ENCODE measurements at regions not wholly inside any gene's neighbourhood (a gene's known extent, or its start where the extent isn't known, plus 50 kb on each side); places are given as distances from the start of the nearest gene placed in this dataset.

- H2AK5ac ChIP-seq (ENCODE audit: insufficient read length, low read length) = no peak overlapping the region
- no peak overlapping the region for H3K9ac ChIP-seq (ENCODE audit: extremely low read depth, insufficient read length, low read length)
- no peak for DNase-seq
- no peak overlapping the region for H2BK20ac ChIP-seq (ENCODE audit: low read depth, low read length, poor library complexity, severe bottlenecking)
- H3K18ac ChIP-seq (ENCODE audit: insufficient read length, low read depth, low read length) = no peak overlapping the region
- no peaks in the 10 kb centered on the region for H3K79me2 ChIP-seq (ENCODE audit: insufficient read depth, low read length)
- H3K14ac ChIP-seq (ENCODE audit: insufficient read depth, low read length) = no peak overlapping the region
- no peak overlapping the region for H2BK120ac ChIP-seq (ENCODE audit: low read depth, low read length, poor library complexity, severe bottlenecking)
- no peaks in the 10 kb centered on the region for H3K79me1 ChIP-seq (ENCODE audit: insufficient read depth, low read depth, low read length, poor library complexity, severe bottlenecking)
- peaks cover 3% of the 10 kb centered on the region; the same call in 1 of the 2 replicates for H3K27me3 Mint-ChIP-seq (ENCODE audit: low read depth)
- H3K4ac ChIP-seq (ENCODE audit: low read depth, low read length) = no peak overlapping the region
- H3K27me3 ChIP-seq (ENCODE audit: insufficient read depth, low read length) = no peaks in the 10 kb centered on the region
- H3K56ac ChIP-seq (ENCODE audit: insufficient read length, low read depth, low read length) = no peak overlapping the region
- H3K27ac ChIP-seq (ENCODE audit: insufficient read length, low read depth, low read length) = no peak overlapping the region
- no peaks in the 10 kb centered on the region for H3K9me3 ChIP-seq (ENCODE audit: control insufficient read depth, low read depth, low read length)
- H4K5ac ChIP-seq (ENCODE audit: insufficient read length, low read depth, low read length) = no peak overlapping the region
- H3K4me1 Mint-ChIP-seq = no peaks in the 10 kb centered on the region
- H3K27ac Mint-ChIP-seq = no peak overlapping the region
- no peak overlapping the region for H2AFZ ChIP-seq (ENCODE audit: low read length)
- H3K4me2 ChIP-seq (ENCODE audit: insufficient read depth, insufficient read length, low read length) = no peak overlapping the region
- H3K4me1 ChIP-seq (ENCODE audit: insufficient read depth, low read length) = no peaks in the 10 kb centered on the region
- H2BK5ac ChIP-seq (ENCODE audit: insufficient read length, low read length) = no peak overlapping the region
- no CpG with 5 or more reads among the region's 2 CpGs for WGBS (ENCODE audit: extremely low coverage, insufficient read length, low lambda C conversion rate)
- no peak overlapping the region for H2BK15ac ChIP-seq (ENCODE audit: low read depth, low read length)
- H3K36me3 Mint-ChIP-seq (ENCODE audit: insufficient read depth in 1 of 3, low read depth in 3 of 3) = peaks cover 0 to 4% (median 4%) of the 10 kb centered on the region in 3 experiments; a peak in 5 of 7 replicates
- no peak overlapping the region for H2BK12ac ChIP-seq (ENCODE audit: insufficient read length, low read depth, low read length)
- no peak overlapping the region for H3K23ac ChIP-seq (ENCODE audit: insufficient read length, low read depth, low read length)
- no peak overlapping the region for H3T11ph ChIP-seq (ENCODE audit: low read length)
- no peak overlapping the region for H4K91ac ChIP-seq (ENCODE audit: insufficient read length, low read depth, low read length)
- no peak overlapping the region for H4K8ac ChIP-seq (replicated peaks; ENCODE audit: insufficient read length, low read depth, low read length)
- peaks cover 4% of the 10 kb centered on the region in 2 experiments; a peak in 3 of 5 replicates for H3K9me3 Mint-ChIP-seq
- no peaks in the 10 kb centered on the region for H3K23me2 ChIP-seq (ENCODE audit: insufficient read length, low read depth, low read length, poor library complexity, severe bottlenecking)
- H3K4me3 Mint-ChIP-seq = no peak overlapping the region
- no peaks in the 10 kb centered on the region for H4K20me1 ChIP-seq (ENCODE audit: control insufficient read depth, insufficient read depth, insufficient read length)
- TF ChIP-seq CTCF (conservative IDR thresholded peaks at IDR 0.05) = no peak
Measured at GRCh38 chr9:107691664-107692063, 202.1 kb upstream of the KLF4 start.
